B cell (primary cell): ENCODE measurements at regions not wholly inside any gene's neighbourhood (a gene's known extent, or its start where the extent isn't known, plus 50 kb on each side); places are given as distances from the start of the nearest gene placed in this dataset.

Source experiments
- ATAC-seq: fragments of 200-7000 bp; cut with Tn5 transposase; one replicate; pipeline ENCODE4 v1.10.0; 2021; ENCODE audit warnings: low read depth, mild to moderate bottlenecking, moderate number of reproducible peaks, moderate library complexity
- CTCF ChIA-PET: fragments of 350-600 bp; sonication (Branson Sonifier 250); formaldehyde crosslinking; loops from one replicate; lab custom pipeline; 2021; ENCODE audit warnings: antibody characterized with exemption, inconsistent platforms; lab: Charles Lee
- POLR2A ChIA-PET: fragments of 350-600 bp; sonication (Branson Sonifier 250); formaldehyde crosslinking; loops from one replicate; lab custom pipeline; 2021; ENCODE audit warnings: antibody characterized with exemption; lab: Charles Lee
- DNase-seq: peaks from one replicate; pipeline ENCODE4 v3.0.0; 2013
- H2AFZ ChIP-seq: 2 replicates; pipeline ENCODE4 v1.6.1; 2012; ENCODE audit warnings: mild to moderate bottlenecking, low read depth, low read length; ENCODE audit not compliant: insufficient read depth, poor library complexity, severe bottlenecking
- H3K27ac ChIP-seq, 2 donors: 1 replicate in 1 of 2; 2 replicates in 1 of 2; pipeline ENCODE4 v1.5.1; 2012 to 2013; ENCODE audit warnings: low read length in 2 of 2, mild to moderate bottlenecking in 2 of 2, moderate library complexity in 1 of 2
- H3K27me3 ChIP-seq, 4 experiments: fragments of 200-600 bp in 1 of 4; sonication (generic) in 1 of 4; replicated peaks in 1 of 4; 1 replicate in 2 of 4; 2 replicates in 2 of 4; pipeline versions ENCODE4 v1.6.1 to v1.7.0; 2013 to 2016; ENCODE audit warnings: low read length in 3 of 4, mild to moderate bottlenecking in 2 of 4, mixed read lengths in 1 of 4, moderate library complexity in 1 of 4; ENCODE audit not compliant: insufficient read depth in 4 of 4, control insufficient read depth in 3 of 4; ENCODE audit errors: control extremely low read depth in 1 of 4
- H3K36me3 ChIP-seq, 2 experiments: replicated peaks in 1 of 2; 1 replicate in 1 of 2; 2 replicates in 1 of 2; pipeline versions ENCODE4 v1.6.1 to v1.7.1; 2013; ENCODE audit warnings: low read length in 1 of 2; ENCODE audit not compliant: insufficient read depth in 2 of 2, control insufficient read depth in 1 of 2; ENCODE audit errors: control extremely low read depth in 1 of 2, extremely low read depth in 1 of 2
- H3K4me1 ChIP-seq, 2 donors: fragments of 200-600 bp in 1 of 2; sonication (generic) in 1 of 2; 1 replicate in 1 of 2; 2 replicates in 1 of 2; pipeline versions ENCODE4 v1.5.1 to v1.6.1; 2013 to 2017; ENCODE audit warnings: low read length in 2 of 2; ENCODE audit not compliant: control insufficient read depth in 2 of 2, insufficient read depth in 2 of 2
- H3K4me2 ChIP-seq: replicated peaks from 2 replicates; pipeline ENCODE3; 2012; ENCODE audit warnings: mild to moderate bottlenecking, low read depth, low read length; ENCODE audit not compliant: poor library complexity, severe bottlenecking
- H3K4me3 ChIP-seq, 5 experiments: fragments of 200-600 bp in 1 of 5; sonication (generic) in 1 of 5; 1 replicate in 3 of 5; 2 replicates in 2 of 5; pipeline versions ENCODE4 v1.5.1 to v1.7.0; 2011 to 2016; ENCODE audit warnings: low read length in 4 of 5, mild to moderate bottlenecking in 4 of 5, low read depth in 2 of 5, control low read depth in 1 of 5, moderate library complexity in 1 of 5; ENCODE audit not compliant: insufficient read depth in 1 of 5; ENCODE audit errors: control extremely low read depth in 1 of 5, extremely low read depth in 1 of 5
- H3K79me2 ChIP-seq: fragments of 200-600 bp; sonication (generic); one replicate; pipeline ENCODE4 v1.6.0; 2016; ENCODE audit warnings: low read length; ENCODE audit not compliant: control insufficient read depth, insufficient read depth
- H3K9ac ChIP-seq: fragments of 200-600 bp; sonication (generic); 2 replicates; pipeline ENCODE4 v1.6.1; 2017; ENCODE audit warnings: mild to moderate bottlenecking, low read length, moderate library complexity
- H3K9me3 ChIP-seq, 3 donors: one replicate each; pipeline versions ENCODE4 v1.6.1 to v1.7.1; 2013; ENCODE audit warnings: low read length in 2 of 3; ENCODE audit not compliant: control insufficient read depth in 2 of 3, insufficient read depth in 1 of 3; ENCODE audit errors: control extremely low read depth in 1 of 3
- H4K20me1 ChIP-seq: 2 replicates; pipeline ENCODE4 v1.6.0; 2012; ENCODE audit warnings: mild to moderate bottlenecking, low read length; ENCODE audit not compliant: insufficient read depth, control insufficient read depth, poor library complexity, severe bottlenecking
- H3K27ac Mint-ChIP-seq: one replicate; pipeline ENCODE4 v1.8.0; 2021; ENCODE audit warnings: mixed read lengths
- H3K27me3 Mint-ChIP-seq: one replicate; pipeline ENCODE4 v1.8.0; 2021; ENCODE audit warnings: mixed read lengths
- H3K4me1 Mint-ChIP-seq: one replicate; pipeline ENCODE4 v1.8.0; 2021; ENCODE audit warnings: mixed read lengths
- H3K4me3 Mint-ChIP-seq: one replicate; pipeline ENCODE4 v1.8.0; 2021; ENCODE audit warnings: mixed read lengths
- H3K9me3 Mint-ChIP-seq: one replicate; pipeline ENCODE4 v1.8.0; 2022; ENCODE audit warnings: mixed read lengths; ENCODE audit not compliant: insufficient read depth
- CTCF ChIP-seq: fragments of 200-600 bp; IDR thresholded peaks from one replicate; pipeline ENCODE4 v1.8.0; 2022; ENCODE audit warnings: antibody characterized with exemption, mild to moderate bottlenecking
- EZH2 ChIP-seq: IDR thresholded peaks from 2 replicates; pipeline ENCODE4 v1.6.1; 2012; ENCODE audit warnings: borderline replicate concordance, low read depth, mild to moderate bottlenecking, moderate library complexity, low read length; ENCODE audit not compliant: insufficient read depth, poor library complexity, severe bottlenecking
- WGBS: methylation state at CpG from one replicate; pipeline ENCODE4 v1.1.5; 2013; ENCODE audit warnings: missing lambda C conversion rate; ENCODE audit not compliant: insufficient coverage; 5-methylcytosine and 5-hydroxymethylcytosine counted together
- intact Hi-C: fragments of 100-400 bp; cut with micrococcal nuclease; formaldehyde crosslinking; loops from one replicate; pipeline ENCODE4 v1.10.0; 2022

- Histone ChIP-seq H3K4me2 (no peak overlapping the region), H3K4me3 (no peak overlapping the region), H2AFZ (no peak overlapping the region), H3K9me3 (no peaks in the 10 kb centered on the region), H3K27me3 (no peaks in the 10 kb centered on the region), H4K20me1 (no peaks in the 10 kb centered on the region), H3K27ac (no peak overlapping the region), H3K4me1 (no peaks in the 10 kb centered on the region), H3K9ac (no peak overlapping the region), H3K36me3 (no peaks in the 10 kb centered on the region), H3K79me2 (no peaks in the 10 kb centered on the region)
- ATAC-seq (no peak), DNase-seq (no peak)
- no peak overlapping the region for H3K27ac Mint-ChIP-seq
- intact Hi-C loops: no loop called here
- H3K9me3 Mint-ChIP-seq: no peaks in the 10 kb centered on the region
- TF ChIP-seq CTCF (no peak), EZH2 (no peak)
- no peaks in the 10 kb centered on the region for H3K27me3 Mint-ChIP-seq
- CTCF ChIA-PET: no interaction called here
- H3K4me1 Mint-ChIP-seq: no peaks in the 10 kb centered on the region
- 72% methylated on average over 8 of the region's 9 CpGs for WGBS
- POLR2A ChIA-PET: no interaction called here
- no peak overlapping the region for H3K4me3 Mint-ChIP-seq
Observed at GRCh38 chr10:128739930-128740329, 613.7 kb upstream of the MKI67 start.

- Mint-ChIP-seq H3K27me3 (peaks cover 5% of the 10 kb centered on the region), H3K4me3 (no peak overlapping the region), H3K4me1 (no peaks in the 10 kb centered on the region), H3K9me3 (no peaks in the 10 kb centered on the region), H3K27ac (no peak overlapping the region)
- 89% methylated on average over 3 of the region's 4 CpGs for WGBS
- H3K4me2 ChIP-seq: no peak overlapping the region
- no peaks in the 10 kb centered on the region for H3K27me3 ChIP-seq
- no peak overlapping the region for H3K27ac ChIP-seq
- intact Hi-C loops: no loop called here
- no peaks in the 10 kb centered on the region for H3K36me3 ChIP-seq
- no peaks in the 10 kb centered on the region for H3K79me2 ChIP-seq
- H3K4me1 ChIP-seq: no peaks in the 10 kb centered on the region
- H3K9ac ChIP-seq: no peak overlapping the region
- ChIA-PET POLR2A (no interaction called here), CTCF (interaction anchor here (0.6 kb wide), 1 partner anchor 843 kb away, joined by 3 read pairs; no protein-coding TSS in a partner anchor)
- no peak overlapping the region for H2AFZ ChIP-seq
- H4K20me1 ChIP-seq: no peaks in the 10 kb centered on the region
- H3K4me3 ChIP-seq: no peak overlapping the region
- no peak for TF ChIP-seq CTCF
- no peak for TF ChIP-seq EZH2
- H3K9me3 ChIP-seq: no peaks in the 10 kb centered on the region
- ATAC-seq (no peak), DNase-seq (no peak)
Observed at GRCh38 chr10:128741180-128741579, 615.0 kb upstream of the MKI67 start.
